GM12875 (cell line): ENCODE measurements at regions not wholly inside any gene's neighbourhood (a gene's known extent, or its start where the extent isn't known, plus 50 kb on each side); places are given as distances from the start of the nearest gene placed in this dataset.

Experiments
- H3K4me3 ChIP-seq: one replicate; pipeline ENCODE4 v1.5.1; 2011; ENCODE audit warnings: low read depth, low read length, control low read depth
- TF ChIP-seq, protein P1 (sequence below): IDR thresholded peaks from 2 replicates; pipeline ENCODE4 v1.5.1; 2011; ENCODE audit warnings: low read depth, mild to moderate bottlenecking, control low read depth, inconsistent platforms, low read length, moderate library complexity, borderline replicate concordance; ENCODE audit not compliant: insufficient read depth

DNA sequence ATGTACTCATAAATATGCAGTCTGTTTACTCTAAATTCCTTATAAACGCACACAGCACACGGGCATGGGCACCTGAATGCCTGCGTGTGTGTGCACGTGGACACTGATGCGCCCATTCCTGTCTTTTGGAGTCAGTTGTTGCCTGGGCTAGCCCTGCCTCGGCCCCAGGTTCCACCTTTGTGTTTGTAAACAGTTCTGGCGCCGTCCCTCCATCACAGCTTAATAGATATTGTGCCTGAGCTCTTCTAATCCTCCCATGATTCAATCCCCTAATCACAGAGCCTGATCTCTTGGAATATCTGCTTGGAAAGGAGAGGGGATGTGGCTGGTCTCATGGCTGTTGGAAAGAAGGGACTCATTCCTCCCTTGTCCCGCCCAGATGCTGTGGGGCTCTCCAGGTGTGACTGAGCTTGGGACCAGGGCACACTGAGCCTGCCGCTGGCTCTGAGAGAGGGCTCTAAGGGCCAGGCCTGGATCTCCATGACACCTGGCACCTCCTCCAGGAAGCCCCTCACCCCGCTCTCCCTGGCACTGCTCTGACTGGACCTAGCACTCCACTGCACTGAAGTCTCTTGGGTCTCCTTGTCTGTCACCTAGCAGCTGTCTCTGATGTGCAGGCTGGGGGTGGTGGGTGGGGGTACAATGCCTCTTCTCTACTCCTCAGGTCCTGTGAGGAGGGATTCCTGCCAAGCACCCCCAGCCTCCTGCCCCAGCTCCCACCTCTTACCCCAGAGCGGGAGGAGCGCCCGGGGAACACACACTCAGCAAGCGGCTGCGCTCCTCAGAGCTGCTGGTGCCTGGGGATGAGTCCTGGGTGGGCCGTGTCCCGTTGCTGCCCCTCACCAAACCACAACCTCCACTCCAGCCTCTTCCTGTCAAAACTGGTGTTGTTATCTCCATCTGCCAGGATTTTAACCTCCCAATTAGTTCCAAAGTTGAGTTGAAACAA is 181.3 kb downstream of the INHBB start:
- TF ChIP-seq, protein P1, sequence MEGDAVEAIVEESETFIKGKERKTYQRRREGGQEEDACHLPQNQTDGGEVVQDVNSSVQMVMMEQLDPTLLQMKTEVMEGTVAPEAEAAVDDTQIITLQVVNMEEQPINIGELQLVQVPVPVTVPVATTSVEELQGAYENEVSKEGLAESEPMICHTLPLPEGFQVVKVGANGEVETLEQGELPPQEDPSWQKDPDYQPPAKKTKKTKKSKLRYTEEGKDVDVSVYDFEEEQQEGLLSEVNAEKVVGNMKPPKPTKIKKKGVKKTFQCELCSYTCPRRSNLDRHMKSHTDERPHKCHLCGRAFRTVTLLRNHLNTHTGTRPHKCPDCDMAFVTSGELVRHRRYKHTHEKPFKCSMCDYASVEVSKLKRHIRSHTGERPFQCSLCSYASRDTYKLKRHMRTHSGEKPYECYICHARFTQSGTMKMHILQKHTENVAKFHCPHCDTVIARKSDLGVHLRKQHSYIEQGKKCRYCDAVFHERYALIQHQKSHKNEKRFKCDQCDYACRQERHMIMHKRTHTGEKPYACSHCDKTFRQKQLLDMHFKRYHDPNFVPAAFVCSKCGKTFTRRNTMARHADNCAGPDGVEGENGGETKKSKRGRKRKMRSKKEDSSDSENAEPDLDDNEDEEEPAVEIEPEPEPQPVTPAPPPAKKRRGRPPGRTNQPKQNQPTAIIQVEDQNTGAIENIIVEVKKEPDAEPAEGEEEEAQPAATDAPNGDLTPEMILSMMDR: no peak
- H3K4me3 ChIP-seq: no peak overlapping the region

- TF ChIP-seq, protein P1: no peak
- H3K4me3 ChIP-seq: no peak overlapping the region
These were observed 182.2 kb downstream of the INHBB start for GRCh38 chr2:120528051-120528692.

DNA sequence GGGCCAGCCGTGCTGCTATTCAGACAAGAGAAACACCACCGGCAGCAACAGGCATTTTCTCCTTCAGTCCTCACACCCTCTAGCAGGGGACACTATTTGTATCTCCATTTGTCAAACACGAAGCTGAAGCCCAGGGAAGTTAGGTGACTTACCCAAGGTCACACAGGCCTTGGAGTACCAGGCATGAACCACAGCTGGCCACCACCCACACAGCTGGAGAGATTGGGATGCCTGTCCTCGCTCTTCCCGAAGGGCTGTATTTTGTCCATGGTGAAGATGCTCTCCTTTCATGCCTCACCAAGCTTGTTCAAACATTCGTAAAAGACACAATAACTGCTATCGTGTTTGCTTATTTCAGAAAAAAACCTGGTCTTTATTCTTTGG is 182.7 kb downstream of the INHBB start:
- no peak overlapping the region for H3K4me3 ChIP-seq
- TF ChIP-seq, protein P1: no peak

GRCh38 chr2:120530781-120531180 is 184.8 kb downstream of the INHBB start:
- TF ChIP-seq, protein P1: no peak
- H3K4me3 ChIP-seq: no peak overlapping the region

DNA sequence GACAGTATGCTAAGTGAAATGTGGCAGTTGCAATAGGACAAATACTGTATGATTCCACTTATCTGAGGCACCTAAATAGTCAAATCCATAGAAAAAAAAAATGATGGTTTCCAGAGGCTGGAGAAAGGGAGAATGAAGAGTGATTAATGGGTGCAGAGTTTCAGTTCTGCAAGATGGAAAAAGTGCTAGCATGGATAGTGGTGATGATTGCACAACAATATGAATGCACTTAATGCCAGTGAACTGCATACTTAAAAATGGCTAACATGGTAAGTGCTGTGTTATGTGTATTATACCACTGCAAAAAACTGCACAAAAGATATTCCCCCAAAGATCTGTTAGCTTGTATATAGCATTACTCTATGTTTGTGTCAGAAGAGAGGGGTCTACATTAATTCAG is 185.4 kb downstream of the INHBB start:
- H3K4me3 ChIP-seq: no peak overlapping the region
- TF ChIP-seq, protein P1: no peak

GRCh38 chr2:120531863-120532600 is 186.1 kb downstream of the INHBB start:
- TF ChIP-seq, protein P1: no peak
- no peak overlapping the region for H3K4me3 ChIP-seq
